ENCODE measurements at regions not wholly inside any gene's neighbourhood (a gene's known extent, or its start where the extent isn't known, plus 50 kb on each side); places are given as distances from the start of the nearest gene placed in this dataset.
"Not testable (repeated sequence)": the region's sequence is repeated elsewhere in the genome, so short reads cannot be mapped to it uniquely, and the experiment has no call there.

GRCh38 chr2:123609077-123609476 is 416.0 kb upstream of the CNTNAP5 start:
- DNase-seq (ENCODE audit: low read depth): no peak

- no peak for DNase-seq (ENCODE audit: low read depth)
Measured at GRCh38 chr2:123614596-123614995, 410.5 kb upstream of the CNTNAP5 start.

GRCh38 chr2:123618642-123619041 is 406.4 kb upstream of the CNTNAP5 start:
- DNase-seq (ENCODE audit: low read depth): not testable (repeated sequence)

GRCh38 chr2:123624816-123625215 is 400.3 kb upstream of the CNTNAP5 start:
- no peak for DNase-seq (ENCODE audit: low read depth)

- DNase-seq (ENCODE audit: low read depth): no peak
Measured at GRCh38 chr2:123636232-123636631, 388.9 kb upstream of the CNTNAP5 start.

GRCh38 chr2:123640685-123641335 is 384.3 kb upstream of the CNTNAP5 start:
- DNase-seq (ENCODE audit: low read depth): no peak

GRCh38 chr2:123644053-123644452 is 381.0 kb upstream of the CNTNAP5 start:
- DNase-seq (ENCODE audit: low read depth): no peak

- DNase-seq (ENCODE audit: low read depth): no peak
Measured at GRCh38 chr2:123648016-123648415, 377.1 kb upstream of the CNTNAP5 start.

GRCh38 chr2:123648956-123649355 is 376.1 kb upstream of the CNTNAP5 start:
- DNase-seq (ENCODE audit: low read depth): no peak

GRCh38 chr2:123651151-123651550 is 373.9 kb upstream of the CNTNAP5 start:
- DNase-seq (ENCODE audit: low read depth): no peak

GRCh38 chr2:123652320-123652719 is 372.8 kb upstream of the CNTNAP5 start:
- no peak for DNase-seq (ENCODE audit: low read depth)

- DNase-seq (ENCODE audit: low read depth): no peak
Measured at GRCh38 chr2:123656590-123656989, 368.5 kb upstream of the CNTNAP5 start.

- no peak for DNase-seq (ENCODE audit: low read depth)
Measured at GRCh38 chr2:123659120-123659519, 366.0 kb upstream of the CNTNAP5 start.

- no peak for DNase-seq (ENCODE audit: low read depth)
Measured at GRCh38 chr2:123670286-123670685, 354.8 kb upstream of the CNTNAP5 start.

GRCh38 chr2:123683797-123684196 is 341.3 kb upstream of the CNTNAP5 start:
- not testable (repeated sequence) for DNase-seq (ENCODE audit: low read depth)

GRCh38 chr2:123687064-123687463 is 338.0 kb upstream of the CNTNAP5 start:
- no peak for DNase-seq (ENCODE audit: low read depth)

- no peak for DNase-seq (ENCODE audit: low read depth)
Measured at GRCh38 chr2:123688231-123688940, 336.7 kb upstream of the CNTNAP5 start.

GRCh38 chr2:123692121-123692520 is 333.0 kb upstream of the CNTNAP5 start:
- no peak for DNase-seq (ENCODE audit: low read depth)

- no peak for DNase-seq (ENCODE audit: low read depth)
Measured at GRCh38 chr2:123693836-123694235, 331.3 kb upstream of the CNTNAP5 start.

- DNase-seq (ENCODE audit: low read depth): no peak
Measured at GRCh38 chr2:123695426-123695825, 329.7 kb upstream of the CNTNAP5 start.

GRCh38 chr2:123696021-123696420 is 329.1 kb upstream of the CNTNAP5 start:
- no peak for DNase-seq (ENCODE audit: low read depth)

- no peak for DNase-seq (ENCODE audit: low read depth)
Measured at GRCh38 chr2:123696799-123697410, 328.2 kb upstream of the CNTNAP5 start.

GRCh38 chr2:123715467-123715982 is 309.6 kb upstream of the CNTNAP5 start:
- peak; percentile 22 for DNase-seq (ENCODE audit: low read depth)

Measured in HS-5 (cell line).